Fibroblast of peridontal ligament (primary cell): ENCODE measurements at regions not wholly inside any gene's neighbourhood (a gene's known extent, or its start where the extent isn't known, plus 50 kb on each side); places are given as distances from the start of the nearest gene placed in this dataset.

Experiments
- DNase-seq: peaks from one replicate; pipeline ENCODE4 v3.0.0-alpha.2; 2010; ENCODE audit errors: extremely low read depth

DNA sequence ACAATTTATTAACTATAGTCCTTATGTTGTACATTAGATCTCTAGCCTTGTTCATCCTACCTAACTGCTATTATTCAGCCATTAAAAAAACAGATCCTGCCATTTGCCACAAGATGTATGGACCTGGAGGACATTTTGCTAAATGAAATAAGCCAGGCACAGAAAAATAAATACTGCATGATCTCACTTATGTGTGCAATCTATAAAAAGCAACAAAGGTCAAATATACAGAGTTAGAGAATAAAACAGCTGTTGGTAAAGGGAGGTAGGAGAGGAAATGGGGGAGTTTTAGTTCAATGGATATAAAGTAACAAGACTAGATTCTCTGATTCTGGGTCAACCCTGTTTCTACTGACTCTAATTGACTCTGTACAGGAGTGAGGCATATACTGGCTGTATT, 103.3 kb upstream of the FAM9C start:
- no peak for DNase-seq

GRCh38 chrX:13147147-13147546, 102.7 kb upstream of the FAM9C start:
- DNase-seq, result no peak

DNA sequence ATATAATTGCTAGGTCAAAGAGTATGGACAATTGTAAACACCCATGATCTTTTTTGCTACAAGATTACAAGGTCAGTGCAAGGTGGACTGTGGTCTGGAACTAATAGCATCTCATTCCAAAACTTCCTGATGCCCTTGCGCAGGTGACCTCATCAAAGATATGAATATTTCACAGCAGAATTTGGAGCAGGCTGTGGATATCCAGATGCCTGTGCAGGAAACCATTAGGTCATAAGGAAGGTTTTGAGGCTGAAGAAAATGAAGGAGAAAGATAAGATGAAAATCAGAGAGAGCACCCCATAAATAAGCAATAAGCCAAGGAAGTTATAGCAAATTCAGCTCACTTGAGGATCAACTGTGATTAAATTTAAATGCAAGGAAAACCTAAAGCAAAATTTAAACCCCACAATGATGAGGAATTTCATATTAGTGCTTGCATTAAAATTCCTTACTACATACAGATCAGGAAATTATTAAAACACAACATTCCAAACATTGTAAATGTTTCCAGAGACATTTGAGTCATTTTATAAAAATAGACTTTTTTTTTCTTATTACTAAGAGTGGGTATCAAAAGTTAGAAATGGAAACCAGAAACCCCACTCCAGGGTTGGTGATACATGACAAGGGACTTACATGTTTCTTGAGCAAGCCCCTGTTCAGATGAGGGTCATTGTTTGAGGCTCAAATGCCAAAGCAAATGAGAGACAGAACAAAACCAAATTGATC, 100.7 kb upstream of the FAM9C start:
- no peak for DNase-seq

DNA sequence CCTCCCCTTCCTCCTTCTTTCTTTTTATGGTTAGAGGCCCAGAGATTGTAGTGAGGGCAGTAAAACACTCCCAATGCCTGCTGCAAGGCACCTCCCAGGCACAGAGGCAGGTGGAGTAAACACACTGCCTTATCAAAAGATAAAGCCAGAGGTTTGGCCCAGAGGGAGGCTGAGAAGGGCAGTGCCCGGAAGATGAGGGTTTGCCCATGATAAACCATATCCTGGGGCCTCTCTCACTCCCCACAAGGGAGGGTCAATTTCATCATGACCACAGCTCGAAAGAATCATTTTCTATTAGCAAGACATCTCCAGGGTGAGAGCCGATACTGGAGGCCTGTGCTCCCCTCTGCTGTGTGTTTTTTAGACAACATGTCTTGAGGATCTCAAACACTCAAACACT, 98.5 kb upstream of the FAM9C start:
- no peak for DNase-seq

DNA sequence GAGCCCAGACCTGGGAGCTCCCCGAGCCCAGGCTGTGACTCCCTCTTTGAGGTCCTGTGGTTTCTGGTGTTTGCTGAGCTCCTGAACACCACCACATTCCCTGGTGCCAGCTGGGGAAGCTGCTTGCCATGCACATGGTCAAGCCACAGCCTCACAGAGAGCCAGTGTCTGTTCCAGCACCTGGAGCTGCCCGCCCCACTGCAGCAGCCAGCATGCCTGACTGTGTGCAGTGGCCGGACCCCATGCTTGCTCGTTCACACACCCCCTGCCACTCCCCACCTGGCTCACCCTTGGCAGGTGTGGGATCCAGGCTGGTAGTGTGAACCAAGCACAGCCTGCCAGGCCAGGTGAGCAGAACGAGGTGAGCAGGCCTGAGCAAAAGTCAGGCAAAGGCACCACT, 95.6 kb upstream of the FAM9C start:
- no peak for DNase-seq

- DNase-seq, result peak; percentile 44
Measured at GRCh38 chrX:13131396-13132137, 87.1 kb upstream of the FAM9C start.

GRCh38 chrX:13130816-13131215, 86.4 kb upstream of the FAM9C start:
- peak; percentile 55 for DNase-seq

GRCh38 chrX:13128104-13128503, 83.7 kb upstream of the FAM9C start:
- peak; percentile 73 for DNase-seq

DNA sequence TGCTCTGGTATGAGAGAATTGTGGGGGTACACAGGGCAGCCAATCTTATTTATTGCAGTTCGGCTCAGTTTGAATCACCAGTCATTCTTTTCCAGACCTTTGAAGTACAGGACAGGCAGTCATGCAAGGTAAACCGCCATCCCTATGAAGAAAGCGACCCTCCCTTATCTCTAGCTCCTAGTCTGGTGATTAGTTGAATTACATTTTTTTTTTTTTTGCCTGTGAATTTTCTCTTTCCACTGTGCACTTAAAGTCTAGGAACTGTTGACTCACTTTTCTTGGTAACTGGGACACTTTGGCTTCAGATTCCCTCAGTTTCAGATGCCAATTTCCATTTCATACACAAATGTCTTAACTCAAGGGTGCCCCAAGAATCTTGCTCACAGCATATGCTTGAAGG, 82.4 kb upstream of the FAM9C start:
- peak; percentile 56 for DNase-seq

GRCh38 chrX:13125188-13125587, 80.8 kb upstream of the FAM9C start:
- DNase-seq, result no peak

DNA sequence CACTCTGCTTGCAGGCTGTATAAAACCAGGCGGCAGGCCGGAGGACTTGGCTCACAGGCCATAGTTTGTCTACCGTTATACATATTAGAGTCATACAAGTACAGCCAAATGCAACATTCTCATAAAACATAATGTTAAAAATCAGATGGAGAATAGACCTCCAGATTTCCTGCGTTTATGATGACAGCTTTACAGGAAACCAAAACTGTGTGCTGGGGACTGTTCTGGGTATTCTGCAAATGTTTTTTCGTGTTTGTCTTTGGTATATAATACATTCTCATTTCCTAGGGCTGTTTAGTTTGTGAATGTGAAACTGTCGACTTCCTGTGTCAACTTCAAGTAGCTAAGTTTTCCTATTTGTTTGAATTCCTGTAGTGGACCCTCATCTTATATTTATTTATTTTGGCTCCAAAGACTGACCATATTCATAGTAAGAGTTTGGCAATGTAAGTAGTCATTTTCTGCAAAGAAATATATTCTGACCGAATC, 79.5 kb upstream of the FAM9C start:
- peak; percentile 80 for DNase-seq

DNA sequence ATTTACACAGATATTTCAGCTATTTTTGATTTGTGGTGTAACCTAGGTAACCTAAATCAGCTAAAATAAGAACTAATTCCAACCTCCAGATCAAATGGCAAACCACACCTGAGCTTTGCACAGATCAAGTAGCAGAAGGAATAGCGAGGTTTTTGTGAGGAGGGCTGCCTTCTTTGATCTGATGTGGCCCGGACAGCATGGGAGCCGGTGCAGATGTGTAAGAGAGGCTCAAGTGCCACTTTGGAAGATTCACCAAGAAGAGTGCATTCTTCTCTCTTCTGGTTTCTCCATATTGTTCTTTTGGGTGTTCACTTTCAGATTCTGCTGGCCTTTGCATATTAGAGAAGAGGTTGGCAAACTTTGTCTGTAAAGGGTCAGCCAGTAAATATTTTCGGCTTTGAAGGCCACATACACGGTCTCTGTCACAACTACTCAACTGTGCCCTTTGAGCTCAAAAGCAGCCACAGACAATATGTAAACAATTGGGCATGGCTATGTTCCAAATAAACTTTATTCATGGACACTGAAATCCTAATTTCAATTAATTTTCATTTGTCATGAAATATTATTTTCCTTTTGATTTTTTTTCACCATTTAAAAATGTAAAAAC, 78.9 kb upstream of the FAM9C start:
- peak; percentile 11 for DNase-seq

DNA sequence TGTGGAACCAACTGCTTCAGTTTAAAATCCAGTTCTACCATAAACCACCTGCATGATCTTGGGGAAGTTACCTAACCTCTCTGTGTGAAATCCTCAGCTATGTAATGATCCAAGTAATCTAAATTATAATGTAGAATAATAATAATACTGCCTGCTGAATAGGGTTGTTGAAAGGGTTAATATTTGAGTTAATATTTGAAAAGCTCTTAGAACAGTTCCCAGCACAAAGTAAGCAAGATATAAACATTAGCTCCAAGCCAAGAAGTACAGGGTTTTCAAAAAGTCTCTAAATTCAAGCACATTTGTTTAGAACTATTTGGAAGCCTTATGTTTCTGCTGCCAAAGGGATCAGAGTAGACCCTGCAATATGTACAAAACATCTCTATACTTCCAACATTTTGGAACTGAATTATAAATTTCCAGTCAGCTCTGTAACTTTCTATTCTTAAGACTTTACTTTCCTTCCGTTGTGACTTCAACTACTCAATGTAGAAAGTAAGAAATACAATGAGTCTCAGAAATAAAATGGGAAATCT, 76.7 kb upstream of the FAM9C start:
- peak; percentile 39 for DNase-seq

DNA sequence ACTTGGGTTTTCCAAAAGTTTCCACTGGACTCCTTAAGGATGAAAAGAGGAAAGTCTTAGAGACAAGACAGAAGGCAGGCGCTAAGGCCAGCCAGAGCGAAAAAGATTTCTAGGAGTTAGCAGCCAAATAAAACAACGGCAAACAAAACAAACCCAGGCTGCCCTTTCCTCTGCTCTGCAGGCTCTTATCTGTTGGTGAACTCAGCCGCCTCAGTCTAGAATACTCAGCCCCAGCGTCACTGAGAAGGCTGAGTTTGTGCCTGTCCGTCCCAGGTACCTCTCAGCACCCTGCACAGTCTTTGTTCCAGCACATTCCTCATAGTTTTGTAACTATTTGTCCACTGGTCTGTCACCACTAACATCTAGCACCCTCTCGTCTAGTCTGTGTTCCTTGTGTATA, 75.6 kb upstream of the FAM9C start:
- peak; percentile 44 for DNase-seq

DNA sequence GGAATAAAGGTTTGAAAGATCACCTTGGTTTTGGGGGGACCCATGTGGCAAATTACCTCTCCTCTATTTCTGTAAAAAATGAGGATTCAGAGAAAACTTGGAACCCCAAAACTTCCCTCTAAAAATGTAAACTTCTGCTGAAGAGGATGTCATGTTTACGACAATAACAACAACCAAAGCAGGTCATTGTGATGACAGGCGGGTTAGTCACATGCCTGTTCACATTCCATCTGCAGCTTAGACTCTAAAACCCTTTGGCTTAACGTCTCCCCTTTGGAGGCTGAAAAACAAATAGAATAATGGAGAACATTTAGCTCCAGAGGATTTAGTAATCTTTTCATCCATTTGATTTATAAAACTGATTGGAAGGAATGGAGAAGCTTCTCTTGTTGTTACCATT, 75.0 kb upstream of the FAM9C start:
- DNase-seq, result no peak

GRCh38 chrX:13115146-13115855, 70.9 kb upstream of the FAM9C start:
- DNase-seq, result no peak

DNA sequence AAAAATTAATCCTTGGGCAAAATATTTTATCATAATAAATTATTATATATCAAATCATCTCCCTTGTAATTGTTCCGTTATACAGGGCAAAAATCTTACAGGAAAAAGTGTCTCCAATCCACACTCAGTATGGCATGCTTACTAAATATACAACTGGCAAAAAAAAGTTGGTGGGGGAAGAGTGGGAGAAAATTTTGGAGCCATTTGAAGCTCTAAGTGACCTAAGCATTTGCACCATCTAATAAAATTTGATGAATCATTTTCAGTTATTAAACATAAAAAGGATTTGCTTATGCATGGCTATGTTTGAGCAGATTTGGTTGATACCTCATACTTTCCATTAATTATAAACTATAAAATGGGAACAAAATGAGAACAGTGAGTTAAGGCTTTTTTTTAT, 68.1 kb upstream of the FAM9C start:
- no peak for DNase-seq

DNA sequence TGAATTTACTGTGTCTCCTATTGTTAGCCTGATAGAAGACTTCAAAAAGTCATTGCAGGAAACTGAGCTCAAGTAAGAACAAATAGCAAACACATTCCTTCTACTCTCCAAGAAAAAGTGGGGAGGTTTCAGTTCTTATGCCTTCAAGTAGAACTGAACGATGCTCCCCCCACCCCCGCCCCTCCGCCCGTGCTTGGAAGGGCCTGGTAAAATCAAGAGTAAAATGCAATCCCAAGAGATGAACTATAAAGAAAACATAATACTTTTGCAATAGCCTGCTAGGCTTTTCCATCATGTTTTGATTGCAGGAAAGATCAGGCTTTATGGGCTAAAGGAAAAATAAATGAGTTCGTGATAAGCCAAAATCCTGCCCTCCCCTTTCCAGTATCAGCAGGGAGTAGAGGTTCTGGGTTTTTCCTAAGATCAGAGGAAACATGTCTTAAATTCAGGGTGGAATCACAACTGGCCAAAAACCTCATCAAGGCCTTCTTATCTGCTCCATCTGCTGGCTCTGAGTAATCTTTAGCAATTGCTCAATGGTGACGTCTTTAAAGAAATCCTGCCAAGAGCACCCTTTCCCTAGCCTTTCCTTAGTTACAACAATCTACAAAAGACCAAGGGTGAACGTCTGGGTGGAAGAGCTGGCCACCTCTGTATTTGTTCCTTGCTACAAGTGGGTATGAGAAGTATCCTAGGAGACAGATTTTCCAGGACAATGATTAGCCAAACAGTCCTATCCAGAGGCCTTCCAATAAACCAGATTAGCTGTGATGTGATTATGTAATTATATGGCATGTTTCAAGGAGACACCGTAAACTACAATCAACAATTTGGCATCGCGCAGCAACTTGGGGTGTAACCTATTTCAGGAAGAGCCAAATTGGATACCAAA, 66.3 kb upstream of the FAM9C start:
- DNase-seq, result peak; percentile 96

DNA sequence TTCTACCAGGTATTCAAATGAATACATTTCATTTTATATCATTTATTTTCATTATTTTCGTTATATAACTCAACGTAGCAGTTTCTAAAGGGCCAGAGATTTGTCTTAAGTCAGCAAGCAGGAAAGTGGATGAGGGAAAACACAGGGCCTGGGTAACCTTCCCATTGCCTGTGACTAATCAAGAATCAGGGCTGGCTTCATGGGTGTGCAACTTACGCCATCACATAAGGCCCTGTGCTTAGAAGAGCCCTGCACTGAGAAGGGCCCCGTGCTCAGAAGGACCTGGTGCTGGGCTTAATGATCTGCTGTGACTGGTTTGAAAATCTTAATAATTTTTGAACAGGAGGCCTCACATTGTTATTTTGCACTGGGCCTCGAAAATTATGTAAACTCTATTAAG, 65.4 kb upstream of the FAM9C start:
- peak; percentile 43 for DNase-seq

GRCh38 chrX:13103914-13104274, 59.5 kb upstream of the FAM9C start:
- no peak for DNase-seq
